Neural progenitor cell (in vitro differentiated cells): ENCODE measurements at regions not wholly inside any gene's neighbourhood (a gene's known extent, or its start where the extent isn't known, plus 50 kb on each side); places are given as distances from the start of the nearest gene placed in this dataset.

Source experiments
- DNase-seq: peaks from one replicate; pipeline ENCODE4 v3.0.0-alpha.2; 2016; ENCODE audit warnings: low spot score
- H2AFZ ChIP-seq: fragments of 200-600 bp; sonication (generic); replicated peaks from 2 replicates; pipeline ENCODE4 v1.6.1; 2016; ENCODE audit warnings: antibody characterized with exemption
- H3F3A ChIP-seq: fragments of 200-600 bp; sonication (generic); 2 replicates; pipeline ENCODE4 v1.6.1; 2016; ENCODE audit warnings: antibody characterized with exemption, low read depth
- H3K27ac ChIP-seq: fragments of 200-600 bp; sonication (generic); 2 replicates; pipeline ENCODE4 v1.5.1; 2016; ENCODE audit warnings: mild to moderate bottlenecking
- H3K27me3 ChIP-seq: fragments of 200-600 bp; sonication (generic); 2 replicates; pipeline ENCODE4 v1.6.1; 2016; ENCODE audit warnings: mild to moderate bottlenecking, moderate library complexity
- H3K36me3 ChIP-seq: fragments of 200-600 bp; sonication (generic); 2 replicates; pipeline ENCODE4 v1.5.1; 2016
- H3K4me1 ChIP-seq: fragments of 200-600 bp; sonication (generic); 2 replicates; pipeline ENCODE4 v1.6.1; 2016; ENCODE audit warnings: mixed run types
- H3K4me2 ChIP-seq: fragments of 200-600 bp; sonication (generic); 2 replicates; pipeline ENCODE4 v1.6.1; 2016
- H3K4me3 ChIP-seq: fragments of 200-600 bp; sonication (generic); 2 replicates; pipeline ENCODE4 v1.5.1; 2016
- H3K79me2 ChIP-seq: fragments of 200-600 bp; sonication (generic); 2 replicates; pipeline ENCODE4 v1.6.1; 2016; ENCODE audit warnings: low read depth
- H3K9ac ChIP-seq: fragments of 200-600 bp; sonication (generic); 2 replicates; pipeline ENCODE4 v1.6.1; 2016
- H3K9me3 ChIP-seq: fragments of 200-600 bp; sonication (generic); 2 replicates; pipeline ENCODE4 v1.5.1; 2016; ENCODE audit warnings: low read depth
- H4K20me1 ChIP-seq: fragments of 200-600 bp; sonication (generic); 2 replicates; pipeline ENCODE4 v1.6.1; 2016; ENCODE audit warnings: low read depth
- H3K27ac Mint-ChIP-seq: 3 replicates; pipeline ENCODE4 v1.8.0; 2021; ENCODE audit warnings: mixed read lengths
- H3K27me3 Mint-ChIP-seq: 2 replicates; pipeline ENCODE4 v1.8.0; 2022; ENCODE audit warnings: low read depth, mild to moderate bottlenecking, inconsistent platforms, moderate library complexity, mixed read lengths; ENCODE audit not compliant: insufficient read depth
- H3K36me3 Mint-ChIP-seq: 3 replicates; pipeline ENCODE4 v1.8.0; 2021; ENCODE audit warnings: mixed read lengths
- H3K4me1 Mint-ChIP-seq: 3 replicates; pipeline ENCODE4 v1.8.0; 2021; ENCODE audit warnings: mixed read lengths
- H3K4me3 Mint-ChIP-seq: 3 replicates; pipeline ENCODE4 v1.8.0; 2021; ENCODE audit warnings: mild to moderate bottlenecking, moderate library complexity, mixed read lengths
- H3K9me3 Mint-ChIP-seq: 3 replicates; pipeline ENCODE4 v1.8.0; 2020; ENCODE audit warnings: mixed read lengths
- EZH2 ChIP-seq: fragments of 200-600 bp; sonication (generic); IDR thresholded peaks from 2 replicates; pipeline ENCODE4 v1.6.1; 2017; ENCODE audit warnings: antibody characterized with exemption, mild to moderate bottlenecking, moderate library complexity
- EZH2phosphoT487 ChIP-seq: fragments of 200-600 bp; sonication (generic); IDR thresholded peaks from 2 replicates; pipeline ENCODE4 v1.6.1; 2017; ENCODE audit warnings: antibody characterized with exemption
- TF ChIP-seq, protein P1 (sequence below): fragments of 200-600 bp; sonication (generic); IDR thresholded peaks from 2 replicates; pipeline ENCODE4 v1.5.1; 2017; ENCODE audit warnings: antibody characterized with exemption, mild to moderate bottlenecking

DNA sequence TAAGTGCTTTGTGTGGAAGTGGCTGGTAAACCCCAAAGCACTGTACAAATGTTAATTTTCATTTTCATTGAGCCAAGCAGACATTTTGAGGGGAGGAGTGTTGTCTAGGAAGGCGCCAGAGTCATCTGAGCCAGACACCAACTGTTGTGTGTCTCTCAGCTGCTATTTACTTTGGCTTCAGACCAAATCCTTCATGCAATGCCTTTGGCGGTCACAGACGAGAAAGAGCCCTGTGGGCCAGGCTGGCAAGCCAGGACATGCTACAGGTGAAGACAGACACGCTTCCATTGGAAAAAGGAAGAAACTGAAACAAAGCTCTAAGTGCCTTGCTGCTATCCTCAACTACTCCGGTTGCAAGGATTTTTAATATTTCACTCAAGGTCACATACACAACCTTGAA, 115.4 kb upstream of the CDC42EP3 start:
- Histone ChIP-seq H3K36me3 (no peaks in the 10 kb centered on the region), H3K27me3 (no peaks in the 10 kb centered on the region), H4K20me1 (no peaks in the 10 kb centered on the region), H3K4me1 (no peaks in the 10 kb centered on the region), H3K9ac (no peak overlapping the region), H3K27ac (no peak overlapping the region), H3K79me2 (no peaks in the 10 kb centered on the region), H2AFZ (no peak overlapping the region), H3K9me3 (no peaks in the 10 kb centered on the region), H3K4me3 (no peak overlapping the region), H3F3A (no peaks in the 10 kb centered on the region), H3K4me2 (no peak overlapping the region)
- no peaks in the 10 kb centered on the region for H3K36me3 Mint-ChIP-seq
- no peaks in the 10 kb centered on the region for H3K27me3 Mint-ChIP-seq
- TF ChIP-seq EZH2phosphoT487 (no peak), EZH2 (no peak)
- TF ChIP-seq, protein P1, sequence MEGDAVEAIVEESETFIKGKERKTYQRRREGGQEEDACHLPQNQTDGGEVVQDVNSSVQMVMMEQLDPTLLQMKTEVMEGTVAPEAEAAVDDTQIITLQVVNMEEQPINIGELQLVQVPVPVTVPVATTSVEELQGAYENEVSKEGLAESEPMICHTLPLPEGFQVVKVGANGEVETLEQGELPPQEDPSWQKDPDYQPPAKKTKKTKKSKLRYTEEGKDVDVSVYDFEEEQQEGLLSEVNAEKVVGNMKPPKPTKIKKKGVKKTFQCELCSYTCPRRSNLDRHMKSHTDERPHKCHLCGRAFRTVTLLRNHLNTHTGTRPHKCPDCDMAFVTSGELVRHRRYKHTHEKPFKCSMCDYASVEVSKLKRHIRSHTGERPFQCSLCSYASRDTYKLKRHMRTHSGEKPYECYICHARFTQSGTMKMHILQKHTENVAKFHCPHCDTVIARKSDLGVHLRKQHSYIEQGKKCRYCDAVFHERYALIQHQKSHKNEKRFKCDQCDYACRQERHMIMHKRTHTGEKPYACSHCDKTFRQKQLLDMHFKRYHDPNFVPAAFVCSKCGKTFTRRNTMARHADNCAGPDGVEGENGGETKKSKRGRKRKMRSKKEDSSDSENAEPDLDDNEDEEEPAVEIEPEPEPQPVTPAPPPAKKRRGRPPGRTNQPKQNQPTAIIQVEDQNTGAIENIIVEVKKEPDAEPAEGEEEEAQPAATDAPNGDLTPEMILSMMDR, result no peak
- H3K27ac Mint-ChIP-seq, result no peak overlapping the region
- no peaks in the 10 kb centered on the region for H3K4me1 Mint-ChIP-seq
- H3K9me3 Mint-ChIP-seq, result peaks cover 13% of the 10 kb centered on the region
- DNase-seq, result no peak
- H3K4me3 Mint-ChIP-seq, result no peak overlapping the region

DNA sequence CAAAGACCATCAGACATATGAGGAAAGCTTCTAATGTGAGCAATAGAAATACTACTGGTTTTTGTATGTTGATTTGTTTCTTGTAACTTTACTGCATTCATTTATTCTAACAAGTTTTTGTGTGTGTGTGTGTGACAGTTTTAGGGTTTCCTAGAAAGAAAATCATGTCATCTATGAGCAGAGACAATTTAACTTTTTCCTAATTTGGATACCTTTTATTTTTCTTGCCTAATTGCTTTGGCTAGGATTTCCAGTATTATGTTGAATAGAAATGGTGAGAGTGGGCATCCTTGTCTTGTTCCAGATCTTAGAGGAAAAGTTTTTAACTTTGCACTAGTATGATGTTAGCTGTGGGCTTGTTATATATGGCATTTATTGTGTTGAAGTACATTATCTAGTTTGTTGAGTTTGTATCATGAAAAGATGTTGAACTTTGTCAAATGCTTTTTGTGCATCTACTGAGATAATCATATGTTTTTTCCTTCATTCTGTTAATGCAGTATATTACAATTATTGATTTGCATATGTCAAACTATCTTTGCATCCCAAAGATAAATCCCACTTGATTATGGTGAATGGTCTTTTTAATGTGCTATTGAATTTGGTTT, 117.3 kb upstream of the CDC42EP3 start:
- Histone ChIP-seq H3K4me3 (no peak overlapping the region), H2AFZ (no peak overlapping the region), H3K79me2 (no peaks in the 10 kb centered on the region), H4K20me1 (no peaks in the 10 kb centered on the region), H3F3A (no peaks in the 10 kb centered on the region), H3K4me2 (no peak overlapping the region), H3K36me3 (no peaks in the 10 kb centered on the region), H3K27ac (no peak overlapping the region), H3K4me1 (no peaks in the 10 kb centered on the region), H3K27me3 (no peaks in the 10 kb centered on the region), H3K9ac (no peak overlapping the region), H3K9me3 (no peaks in the 10 kb centered on the region)
- TF ChIP-seq EZH2phosphoT487 (no peak), EZH2 (no peak)
- TF ChIP-seq, protein P1, result no peak
- Mint-ChIP-seq H3K36me3 (no peaks in the 10 kb centered on the region), H3K4me3 (no peak overlapping the region), H3K27me3 (no peaks in the 10 kb centered on the region), H3K9me3 (peaks cover 13% of the 10 kb centered on the region), H3K4me1 (no peaks in the 10 kb centered on the region), H3K27ac (no peak overlapping the region)
- no peak for DNase-seq

DNA sequence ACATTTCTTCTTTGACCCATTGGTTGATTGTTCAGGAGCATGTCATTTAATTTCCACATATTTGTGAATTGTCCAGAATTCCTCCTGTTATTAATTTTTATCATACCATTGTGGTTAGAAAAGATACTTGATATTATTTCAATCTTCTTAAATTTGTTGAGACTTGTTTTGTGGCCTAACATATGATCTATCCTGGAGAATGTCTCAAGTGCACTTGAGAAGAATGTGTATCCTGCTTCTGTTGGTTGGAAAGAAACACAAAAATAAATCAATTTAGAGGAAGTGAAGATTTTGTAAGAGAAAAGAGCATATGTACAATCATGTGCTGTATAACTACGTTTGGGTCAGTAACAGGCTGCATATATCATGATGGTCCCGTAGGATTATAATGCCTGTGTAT, 118.6 kb upstream of the CDC42EP3 start:
- Histone ChIP-seq H3K4me2 (no peak overlapping the region), H3K4me3 (no peak overlapping the region), H3K27ac (no peak overlapping the region), H3F3A (no peaks in the 10 kb centered on the region), H3K4me1 (no peaks in the 10 kb centered on the region), H4K20me1 (no peaks in the 10 kb centered on the region), H3K36me3 (no peaks in the 10 kb centered on the region), H3K27me3 (no peaks in the 10 kb centered on the region), H2AFZ (no peak overlapping the region), H3K9ac (no peak overlapping the region), H3K9me3 (no peaks in the 10 kb centered on the region), H3K79me2 (no peaks in the 10 kb centered on the region)
- peaks cover 13% of the 10 kb centered on the region for H3K9me3 Mint-ChIP-seq
- TF ChIP-seq EZH2 (no peak), EZH2phosphoT487 (no peak)
- TF ChIP-seq, protein P1, result no peak
- H3K27ac Mint-ChIP-seq, result no peak overlapping the region
- DNase-seq, result no peak
- no peak overlapping the region for H3K4me3 Mint-ChIP-seq
- no peaks in the 10 kb centered on the region for H3K36me3 Mint-ChIP-seq
- no peaks in the 10 kb centered on the region for H3K27me3 Mint-ChIP-seq
- H3K4me1 Mint-ChIP-seq, result no peaks in the 10 kb centered on the region
